SK-N-DZ (cell line): ENCODE measurements at regions not wholly inside any gene's neighbourhood (a gene's known extent, or its start where the extent isn't known, plus 50 kb on each side); places are given as distances from the start of the nearest gene placed in this dataset.

Experiments
- DNase-seq: peaks from one replicate; pipeline ENCODE4 v3.0.0-alpha.2; 2015; ENCODE audit warnings: low spot score

GRCh38 chr11:81039916-81040524 lies 1599.2 kb upstream of the TENM4 start:
- no peak for DNase-seq

- peak; percentile 64 for DNase-seq
Observed at GRCh38 chr11:81036168-81036870, 1595.5 kb upstream of the TENM4 start.

GRCh38 chr11:81033779-81034540 lies 1593.1 kb upstream of the TENM4 start:
- no peak for DNase-seq

- DNase-seq = no peak
Observed at GRCh38 chr11:81032906-81033305, 1592.1 kb upstream of the TENM4 start.

- no peak for DNase-seq
Observed at GRCh38 chr11:81030186-81030585, 1589.4 kb upstream of the TENM4 start.

GRCh38 chr11:81026032-81026431 lies 1585.2 kb upstream of the TENM4 start:
- no peak for DNase-seq

GRCh38 chr11:81022057-81022456 lies 1581.2 kb upstream of the TENM4 start:
- no peak for DNase-seq

- DNase-seq = no peak
Observed at GRCh38 chr11:81010631-81011030, 1569.8 kb upstream of the TENM4 start.

- DNase-seq = peak; percentile 12
Observed at GRCh38 chr11:81007046-81007445, 1566.2 kb upstream of the TENM4 start.

- no peak for DNase-seq
Observed at GRCh38 chr11:81005595-81005994, 1564.8 kb upstream of the TENM4 start.

- no peak for DNase-seq
Observed at GRCh38 chr11:81004576-81004975, 1563.7 kb upstream of the TENM4 start.

GRCh38 chr11:81002374-81002773 lies 1561.5 kb upstream of the TENM4 start:
- no peak for DNase-seq

- DNase-seq = no peak
Observed at GRCh38 chr11:81000735-81001134, 1559.9 kb upstream of the TENM4 start.

GRCh38 chr11:81000334-81000733 lies 1559.5 kb upstream of the TENM4 start:
- DNase-seq = no peak

GRCh38 chr11:80995523-80995922 lies 1554.7 kb upstream of the TENM4 start:
- no peak for DNase-seq

GRCh38 chr11:80993536-80993935 lies 1552.7 kb upstream of the TENM4 start:
- DNase-seq = no peak

GRCh38 chr11:80990885-80991284 lies 1550.1 kb upstream of the TENM4 start:
- no peak for DNase-seq

GRCh38 chr11:80987171-80987570 lies 1546.3 kb upstream of the TENM4 start:
- no peak for DNase-seq

GRCh38 chr11:80986421-80987074 lies 1545.7 kb upstream of the TENM4 start:
- no peak for DNase-seq

GRCh38 chr11:80980227-80980626 lies 1539.4 kb upstream of the TENM4 start:
- no peak for DNase-seq

- DNase-seq = no peak
Observed at GRCh38 chr11:80973786-80974185, 1533.0 kb upstream of the TENM4 start.

GRCh38 chr11:80970037-80970436 lies 1529.2 kb upstream of the TENM4 start:
- DNase-seq = no peak
